LNCaP clone FGC (cell line): ENCODE measurements at regions not wholly inside any gene's neighbourhood (a gene's known extent, or its start where the extent isn't known, plus 50 kb on each side); places are given as distances from the start of the nearest gene placed in this dataset.
"Not testable (repeated sequence)": the region's sequence is repeated elsewhere in the genome, so short reads cannot be mapped to it uniquely, and the experiment has no call there.

ENCODE experiments used
- DNase-seq: peaks from one replicate; pipeline ENCODE4 v3.0.0-alpha.2; 2011; ENCODE audit warnings: low read depth
- H3K4me3 ChIP-seq: 2 replicates; pipeline ENCODE4 v1.5.1; 2011; ENCODE audit warnings: mild to moderate bottlenecking, low read depth, low read length, control low read depth
- CTCF ChIP-seq: IDR thresholded peaks from 2 replicates; pipeline ENCODE4 v1.5.1; 2012; ENCODE audit warnings: mild to moderate bottlenecking; ENCODE audit not compliant: control insufficient read depth, insufficient read depth; ENCODE audit errors: extremely low read depth

GRCh38 chr18:41644466-41644865, 310.6 kb upstream of the PIK3C3 start:
- no peak for TF ChIP-seq CTCF
- H3K4me3 ChIP-seq, result no peak overlapping the region
- no peak for DNase-seq

- TF ChIP-seq CTCF, result no peak
- no peak for DNase-seq
- no peak overlapping the region for H3K4me3 ChIP-seq
Measured at GRCh38 chr18:41643427-41643826, 311.6 kb upstream of the PIK3C3 start.

GRCh38 chr18:41642756-41643155, 312.3 kb upstream of the PIK3C3 start:
- DNase-seq, result no peak
- H3K4me3 ChIP-seq, result no peak overlapping the region
- no peak for TF ChIP-seq CTCF

GRCh38 chr18:41639218-41639617, 315.8 kb upstream of the PIK3C3 start:
- TF ChIP-seq CTCF, result no peak
- DNase-seq, result no peak

GRCh38 chr18:41631723-41632285, 323.2 kb upstream of the PIK3C3 start:
- not testable (repeated sequence) for DNase-seq, H3K4me3 ChIP-seq

More at GRCh38 chr18:41639218-41639617, 315.8 kb upstream of the PIK3C3 start:
- H3K4me3 ChIP-seq, result no peak overlapping the region

GRCh38 chr18:41630232-41630886, 324.7 kb upstream of the PIK3C3 start:
- no peak overlapping the region for H3K4me3 ChIP-seq
- DNase-seq, result no peak
- TF ChIP-seq CTCF, result no peak

- no peak for DNase-seq
- TF ChIP-seq CTCF, result no peak
- no peak overlapping the region for H3K4me3 ChIP-seq
Measured at GRCh38 chr18:41624460-41624859, 330.6 kb upstream of the PIK3C3 start.
